ENCODE measurements at regions not wholly inside any gene's neighbourhood (a gene's known extent, or its start where the extent isn't known, plus 50 kb on each side); places are given as distances from the start of the nearest gene placed in this dataset.

GRCh38 chr14:56870336-56870735 is 60.1 kb upstream of the OTX2 start:
- DNase-seq (ENCODE audit: extremely low spot score, unreplicated experiment) = no peak
- H3K27ac Mint-ChIP-seq = no peak overlapping the region
- no peak overlapping the region for H3K4me3 Mint-ChIP-seq
- H3K27me3 Mint-ChIP-seq = peaks cover 14% of the 10 kb centered on the region
- no peaks in the 10 kb centered on the region for H3K4me1 Mint-ChIP-seq (ENCODE audit: unreplicated experiment)
- no peaks in the 10 kb centered on the region for H3K36me3 Mint-ChIP-seq
- TF ChIP-seq, protein P1, sequence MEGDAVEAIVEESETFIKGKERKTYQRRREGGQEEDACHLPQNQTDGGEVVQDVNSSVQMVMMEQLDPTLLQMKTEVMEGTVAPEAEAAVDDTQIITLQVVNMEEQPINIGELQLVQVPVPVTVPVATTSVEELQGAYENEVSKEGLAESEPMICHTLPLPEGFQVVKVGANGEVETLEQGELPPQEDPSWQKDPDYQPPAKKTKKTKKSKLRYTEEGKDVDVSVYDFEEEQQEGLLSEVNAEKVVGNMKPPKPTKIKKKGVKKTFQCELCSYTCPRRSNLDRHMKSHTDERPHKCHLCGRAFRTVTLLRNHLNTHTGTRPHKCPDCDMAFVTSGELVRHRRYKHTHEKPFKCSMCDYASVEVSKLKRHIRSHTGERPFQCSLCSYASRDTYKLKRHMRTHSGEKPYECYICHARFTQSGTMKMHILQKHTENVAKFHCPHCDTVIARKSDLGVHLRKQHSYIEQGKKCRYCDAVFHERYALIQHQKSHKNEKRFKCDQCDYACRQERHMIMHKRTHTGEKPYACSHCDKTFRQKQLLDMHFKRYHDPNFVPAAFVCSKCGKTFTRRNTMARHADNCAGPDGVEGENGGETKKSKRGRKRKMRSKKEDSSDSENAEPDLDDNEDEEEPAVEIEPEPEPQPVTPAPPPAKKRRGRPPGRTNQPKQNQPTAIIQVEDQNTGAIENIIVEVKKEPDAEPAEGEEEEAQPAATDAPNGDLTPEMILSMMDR (conservative IDR thresholded peaks at IDR 0.05) = no peak
- H3K9me3 Mint-ChIP-seq = no peaks in the 10 kb centered on the region

- Mint-ChIP-seq H3K27ac (no peak overlapping the region), H3K4me3 (no peak overlapping the region), H3K9me3 (no peaks in the 10 kb centered on the region), H3K36me3 (no peaks in the 10 kb centered on the region), H3K27me3 (peaks cover 9% of the 10 kb centered on the region), H3K4me1 (ENCODE audit: unreplicated experiment) (no peaks in the 10 kb centered on the region)
- no peak for DNase-seq (ENCODE audit: extremely low spot score, unreplicated experiment)
- TF ChIP-seq, protein P1 (conservative IDR thresholded peaks at IDR 0.05) = no peak
Measured at GRCh38 chr14:56868660-56869059, 58.4 kb upstream of the OTX2 start.

DNA sequence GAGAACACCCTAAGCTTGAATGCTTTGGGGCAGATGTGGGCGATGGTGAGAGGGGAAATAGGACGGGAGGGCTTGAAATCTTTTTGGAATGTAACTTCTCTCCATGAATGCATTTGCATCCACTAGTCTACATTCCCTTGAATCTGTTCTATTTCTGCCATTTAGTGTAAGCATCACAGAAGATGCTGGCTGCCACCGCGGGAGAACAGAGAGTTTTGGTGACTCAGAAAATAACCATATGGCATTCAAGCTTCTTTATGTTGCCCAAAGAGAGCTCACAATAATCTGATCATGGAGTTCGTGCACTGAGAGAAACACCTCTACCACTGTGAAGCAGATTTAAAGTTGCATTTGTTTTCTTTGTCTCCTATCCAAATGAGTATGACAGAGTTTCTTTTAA is 52.6 kb upstream of the OTX2 start:
- Mint-ChIP-seq H3K9me3 (no peaks in the 10 kb centered on the region), H3K4me3 (no peak overlapping the region), H3K27me3 (peaks cover 15% of the 10 kb centered on the region), H3K27ac (no peak overlapping the region), H3K4me1 (ENCODE audit: unreplicated experiment) (no peaks in the 10 kb centered on the region), H3K36me3 (no peaks in the 10 kb centered on the region)
- DNase-seq (ENCODE audit: extremely low spot score, unreplicated experiment) = no peak
- TF ChIP-seq, protein P1 (conservative IDR thresholded peaks at IDR 0.05) = no peak

GRCh38 chr14:56860441-56860840 is 50.2 kb upstream of the OTX2 start:
- H3K36me3 Mint-ChIP-seq = no peaks in the 10 kb centered on the region
- H3K4me3 Mint-ChIP-seq = no peak overlapping the region
- no peak for DNase-seq (ENCODE audit: extremely low spot score, unreplicated experiment)
- TF ChIP-seq, protein P1 (conservative IDR thresholded peaks at IDR 0.05) = no peak
- H3K4me1 Mint-ChIP-seq (ENCODE audit: unreplicated experiment) = peaks cover 10% of the 10 kb centered on the region
- peaks cover 32% of the 10 kb centered on the region for H3K27me3 Mint-ChIP-seq
- H3K27ac Mint-ChIP-seq = no peak overlapping the region
- no peaks in the 10 kb centered on the region for H3K9me3 Mint-ChIP-seq

Measured in type B pancreatic cell (in vitro differentiated cells).